RPMI7951 (cell line): ENCODE measurements at regions not wholly inside any gene's neighbourhood (a gene's known extent, or its start where the extent isn't known, plus 50 kb on each side); places are given as distances from the start of the nearest gene placed in this dataset.
"Not testable (repeated sequence)": the region's sequence is repeated elsewhere in the genome, so short reads cannot be mapped to it uniquely, and the experiment has no call there.

ENCODE experiments used
- DNase-seq: peaks from one replicate; pipeline ENCODE4 v3.0.0-alpha.2; 2012; ENCODE audit warnings: low read depth

- no peak for DNase-seq
Observed at GRCh38 chr9:33690143-33690933, 105.0 kb upstream of the PRSS3 start.

GRCh38 chr9:33695299-33695698 is 100.1 kb upstream of the PRSS3 start:
- DNase-seq = no peak

DNA sequence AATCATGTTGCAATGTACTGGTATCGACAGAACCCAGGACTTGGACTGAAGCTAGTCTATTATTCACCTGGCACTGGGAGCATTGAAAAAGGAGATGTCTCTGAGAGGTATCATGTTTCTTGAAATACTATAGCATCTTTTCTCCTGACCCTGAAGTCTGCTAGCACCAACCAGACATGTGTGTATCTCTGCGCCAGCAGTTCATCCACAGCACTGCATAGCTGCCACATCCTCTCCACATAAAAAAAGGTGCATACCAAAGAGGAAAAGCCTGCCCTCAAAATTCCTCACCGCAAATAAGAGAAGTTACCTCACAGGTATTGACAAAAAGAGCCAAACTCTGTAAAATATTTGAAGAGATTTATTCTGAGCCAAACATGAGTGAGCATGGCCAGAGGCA is 99.5 kb upstream of the PRSS3 start:
- no peak for DNase-seq

GRCh38 chr9:33697171-33697570 is 98.2 kb upstream of the PRSS3 start:
- DNase-seq = no peak

GRCh38 chr9:33698267-33698666 is 97.1 kb upstream of the PRSS3 start:
- peak; percentile 10 for DNase-seq

DNA sequence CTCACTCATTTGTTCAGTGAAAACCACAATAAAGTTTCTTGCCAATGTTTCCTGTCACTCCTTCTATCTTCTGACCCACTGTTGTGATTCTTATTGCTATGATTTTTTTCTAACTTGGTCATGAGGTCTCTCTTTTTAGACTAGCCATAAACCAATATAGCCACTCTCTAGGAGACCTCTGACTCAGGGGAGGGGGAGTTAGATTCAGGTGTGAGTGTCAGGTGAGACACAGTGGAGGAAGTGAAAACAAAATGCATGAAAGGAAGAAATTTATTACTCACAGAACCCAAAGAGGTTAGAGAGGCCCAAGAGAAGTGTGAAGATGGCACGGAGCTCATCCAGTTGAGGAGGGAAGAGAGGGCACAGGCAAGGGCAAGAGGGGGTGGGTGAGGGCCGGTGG is 94.4 kb upstream of the PRSS3 start:
- not testable (repeated sequence) for DNase-seq

DNA sequence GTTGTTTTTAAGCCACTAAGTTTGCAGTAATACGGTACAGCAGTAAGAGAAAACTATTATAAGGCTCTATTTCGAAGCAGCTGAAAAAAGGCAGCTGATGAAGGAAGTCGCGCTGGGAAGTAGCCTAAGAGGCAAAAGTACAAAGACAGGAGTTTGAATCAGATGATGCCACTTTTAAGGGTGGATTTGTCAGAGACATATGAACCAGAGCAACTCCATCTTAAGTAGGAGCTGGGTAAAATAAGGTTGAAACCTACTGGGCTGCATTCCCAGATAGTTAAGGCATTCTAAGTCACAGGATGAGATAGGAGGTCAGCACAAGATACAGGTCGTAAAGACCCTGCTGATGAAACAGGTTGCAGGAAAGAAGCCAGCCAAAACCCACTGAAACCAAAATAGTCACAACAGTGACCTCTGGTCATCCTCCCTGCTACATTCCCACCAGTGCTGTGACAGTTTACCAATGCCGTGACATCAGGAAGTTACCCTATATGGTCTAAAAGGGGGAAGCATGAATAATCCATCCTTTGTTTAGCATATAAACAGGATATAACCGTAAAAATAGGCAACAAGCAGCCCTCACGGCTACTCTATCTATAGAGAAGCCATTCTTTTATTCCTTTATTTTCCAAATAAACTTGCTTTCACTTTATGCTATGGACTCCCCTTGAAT is 91.8 kb upstream of the PRSS3 start:
- DNase-seq = no peak

- DNase-seq = not testable (repeated sequence)
Observed at GRCh38 chr9:33705440-33705839, 89.9 kb upstream of the PRSS3 start.

- no peak for DNase-seq
Observed at GRCh38 chr9:33708441-33708840, 86.9 kb upstream of the PRSS3 start.

- no peak for DNase-seq
Observed at GRCh38 chr9:33709269-33709668, 86.1 kb upstream of the PRSS3 start.

- DNase-seq = not testable (repeated sequence)
Observed at GRCh38 chr9:33711418-33711817, 83.9 kb upstream of the PRSS3 start.

DNA sequence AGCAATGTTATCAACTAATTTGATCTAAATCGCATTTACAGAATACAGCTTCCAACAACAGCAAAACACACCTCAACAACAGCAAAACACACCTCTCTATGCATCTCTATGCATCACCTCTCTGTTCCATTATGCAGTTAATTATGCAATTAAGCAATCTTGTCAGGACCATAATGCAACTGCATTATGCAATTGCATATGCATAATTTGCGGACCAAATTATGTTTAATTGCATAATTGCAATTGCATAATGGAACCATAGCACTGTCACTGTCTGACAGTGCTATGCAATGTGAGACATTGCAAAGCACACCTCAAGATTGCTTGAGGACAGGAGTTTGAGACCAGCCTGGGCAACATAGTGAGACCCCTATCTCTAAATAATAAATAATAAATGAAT is 80.4 kb upstream of the PRSS3 start:
- DNase-seq = no peak

GRCh38 chr9:33718987-33719386 is 76.4 kb upstream of the PRSS3 start:
- peak; percentile 21 for DNase-seq

DNA sequence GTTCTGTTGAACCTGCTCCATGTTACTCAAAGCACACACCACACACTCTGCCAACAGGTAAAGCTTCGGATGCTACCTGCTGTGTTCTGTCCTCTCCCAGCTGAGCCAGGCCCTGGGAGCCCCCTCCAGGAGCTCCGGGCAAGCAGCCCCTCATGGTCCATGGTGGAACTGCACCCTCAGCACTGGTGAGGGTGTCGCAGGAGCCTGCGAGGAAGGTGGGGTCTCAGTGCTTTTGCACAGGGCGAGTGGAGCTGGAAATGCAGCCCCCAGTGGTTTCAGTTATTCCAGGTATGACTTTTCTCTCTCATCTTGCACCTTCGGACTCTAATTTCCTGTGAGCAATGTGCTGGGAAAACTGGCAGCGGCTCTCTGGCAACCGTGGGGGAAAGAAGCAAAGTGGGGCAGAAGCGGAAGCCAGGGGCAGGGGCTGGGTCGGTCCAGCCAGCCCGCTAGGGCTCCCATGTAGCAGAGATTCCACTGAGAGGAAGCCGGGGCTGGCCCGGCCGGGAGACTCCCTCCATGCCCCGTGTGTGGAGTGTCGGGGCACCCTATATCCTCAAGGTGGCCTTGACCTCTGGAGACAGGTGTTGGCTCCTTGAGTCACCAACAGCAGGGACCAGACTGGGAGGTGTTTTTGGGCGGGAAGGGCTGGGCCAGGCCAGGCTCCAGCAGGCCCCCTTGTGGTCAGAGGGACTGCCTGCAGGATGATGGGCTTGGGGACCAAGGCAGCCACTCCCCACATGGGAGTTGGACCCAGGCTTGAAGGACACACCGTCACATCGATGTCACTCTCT is 75.6 kb upstream of the PRSS3 start:
- DNase-seq = no peak

- peak; percentile 58 for DNase-seq
Observed at GRCh38 chr9:33721674-33722358, 73.5 kb upstream of the PRSS3 start.

DNA sequence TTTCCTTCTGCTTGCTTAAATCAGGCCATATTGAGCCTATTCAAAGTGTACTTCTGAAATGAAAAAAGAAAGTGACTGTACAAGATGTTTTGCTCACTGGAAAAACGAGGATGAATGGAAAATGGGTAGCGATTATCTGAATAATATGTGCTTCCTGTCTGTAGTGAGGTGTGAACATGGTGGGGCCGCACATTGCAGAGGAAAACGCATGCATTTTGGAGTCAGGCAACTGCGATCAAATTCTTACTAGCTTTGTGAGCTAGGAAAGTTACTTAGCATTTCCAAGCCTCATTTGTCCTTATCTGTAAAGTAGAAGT is 73.0 kb upstream of the PRSS3 start:
- DNase-seq = no peak

GRCh38 chr9:33728613-33729012 is 66.7 kb upstream of the PRSS3 start:
- no peak for DNase-seq

GRCh38 chr9:33731142-33731541 is 64.2 kb upstream of the PRSS3 start:
- DNase-seq = no peak

- no peak for DNase-seq
Observed at GRCh38 chr9:33731625-33732024, 63.7 kb upstream of the PRSS3 start.

GRCh38 chr9:33734247-33734940 is 61.0 kb upstream of the PRSS3 start:
- DNase-seq = not testable (repeated sequence)
